Liver (tissue), 8 donors: ENCODE measurements at regions not wholly inside any gene's neighbourhood (a gene's known extent, or its start where the extent isn't known, plus 50 kb on each side); places are given as distances from the start of the nearest gene placed in this dataset.

ENCODE experiments used
- DNase-seq: peaks from one replicate; pipeline ENCODE4 v3.0.0-alpha.2; 2017; ENCODE audit warnings: low spot score
- H3K27ac ChIP-seq, 2 donors: one replicate each; pipeline ENCODE4 v1.7.0; 2013; ENCODE audit warnings: inconsistent platforms in 2 of 2, low read length in 2 of 2, control low read depth in 1 of 2, low read depth in 1 of 2, mild to moderate bottlenecking in 1 of 2
- H3K27me3 ChIP-seq, 4 donors: one replicate each; pipeline versions ENCODE4 v1.6.1 to v1.7.0; 2013; ENCODE audit warnings: low read length in 3 of 4, inconsistent platforms in 1 of 4, mild to moderate bottlenecking in 1 of 4, moderate library complexity in 1 of 4; ENCODE audit not compliant: control insufficient read depth in 4 of 4, insufficient read depth in 4 of 4
- H3K36me3 ChIP-seq, 4 donors: one replicate each; pipeline versions ENCODE4 v1.6.1 to v1.7.0; 2013; ENCODE audit warnings: low read length in 3 of 4, mild to moderate bottlenecking in 3 of 4, low read depth in 1 of 4, moderate library complexity in 1 of 4; ENCODE audit not compliant: control insufficient read depth in 4 of 4, insufficient read depth in 3 of 4
- H3K4me1 ChIP-seq, 4 donors: one replicate each; pipeline versions ENCODE4 v1.6.1 to v1.7.0; 2013; ENCODE audit warnings: low read length in 3 of 4, mild to moderate bottlenecking in 3 of 4, moderate library complexity in 1 of 4; ENCODE audit not compliant: control insufficient read depth in 4 of 4, insufficient read depth in 4 of 4
- H3K4me3 ChIP-seq, 3 donors: one replicate each; pipeline versions ENCODE4 v1.6.1 to v1.7.0; 2013; ENCODE audit warnings: low read length in 3 of 3, control low read depth in 1 of 3, low read depth in 1 of 3, mild to moderate bottlenecking in 1 of 3
- H3K9ac ChIP-seq, 2 donors: one replicate each; pipeline ENCODE4 v1.7.0; 2013; ENCODE audit warnings: low read length in 2 of 2, mild to moderate bottlenecking in 2 of 2, moderate library complexity in 2 of 2, control low read depth in 1 of 2, low read depth in 1 of 2
- H3K9me3 ChIP-seq, 4 donors: one replicate each; pipeline versions ENCODE4 v1.6.1 to v1.7.0; 2013; ENCODE audit warnings: low read length in 3 of 4; ENCODE audit not compliant: control insufficient read depth in 4 of 4
- CTCF ChIP-seq: fragments of 150-350 bp; IDR thresholded peaks from 2 replicates; pipeline ENCODE4 v1.5.1; 2017; ENCODE audit warnings: improper control_type of control experiment, low read depth, low read length; ENCODE audit not compliant: missing input control
- EGR1 ChIP-seq, 2 donors: IDR thresholded peaks; 2 replicates each; pipeline ENCODE4 v1.6.1; 2016 to 2018; ENCODE audit warnings: antibody characterized with exemption in 2 of 2, low read depth in 2 of 2
- FOXA1 ChIP-seq: IDR thresholded peaks from 2 replicates; pipeline ENCODE4 v1.6.1; 2016; ENCODE audit warnings: antibody characterized with exemption
- FOXA2 ChIP-seq: IDR thresholded peaks from 2 replicates; pipeline ENCODE4 v1.6.1; 2016; ENCODE audit warnings: antibody characterized with exemption
- GABPA ChIP-seq, 2 donors: IDR thresholded peaks in 1 of 2; conservative IDR thresholded peaks in 1 of 2; 2 replicates each; pipeline ENCODE4 v1.6.1; 2016; ENCODE audit warnings: antibody characterized with exemption in 2 of 2, mild to moderate bottlenecking in 1 of 2, moderate library complexity in 1 of 2
- HNF4A ChIP-seq, 2 donors: conservative IDR thresholded peaks; 2 replicates each; pipeline ENCODE4 v1.6.1; 2016; ENCODE audit warnings: antibody characterized with exemption in 2 of 2, mild to moderate bottlenecking in 2 of 2
- JUND ChIP-seq, 2 donors: IDR thresholded peaks; 2 replicates each; pipeline ENCODE4 v1.6.1; 2016; ENCODE audit warnings: antibody characterized with exemption in 2 of 2
- MAX ChIP-seq: IDR thresholded peaks from 2 replicates; pipeline ENCODE4 v1.6.1; 2016; ENCODE audit warnings: antibody characterized with exemption
- NR2F2 ChIP-seq: IDR thresholded peaks from 2 replicates; pipeline ENCODE4 v1.6.1; 2016; ENCODE audit warnings: antibody characterized with exemption
- RAD21 ChIP-seq, 2 donors: IDR thresholded peaks; 2 replicates each; pipeline ENCODE4 v1.6.1; 2016; ENCODE audit warnings: antibody characterized with exemption in 2 of 2, mild to moderate bottlenecking in 2 of 2
- RXRA ChIP-seq, 2 donors: IDR thresholded peaks; 2 replicates each; pipeline ENCODE4 v1.6.1; 2017 to 2018; ENCODE audit warnings: antibody characterized with exemption in 2 of 2, mild to moderate bottlenecking in 1 of 2
- SP1 ChIP-seq: IDR thresholded peaks from 2 replicates; pipeline ENCODE4 v1.6.1; 2018; ENCODE audit warnings: antibody characterized with exemption, mild to moderate bottlenecking
- YY1 ChIP-seq: IDR thresholded peaks from 2 replicates; pipeline ENCODE4 v1.6.1; 2016; ENCODE audit warnings: antibody characterized with exemption, mild to moderate bottlenecking
- WGBS: extraction: QIAGEN DNeasy Blood & Tissue Kit; methylation state at CpG from one replicate; pipeline ENCODE4 v1.1.7; 2013; 5-methylcytosine and 5-hydroxymethylcytosine counted together
- TF ChIP-seq, protein P1 (sequence below): IDR thresholded peaks from 2 replicates; pipeline ENCODE4 v1.6.1; 2016; ENCODE audit warnings: antibody characterized with exemption
- TF ChIP-seq, protein P2 (sequence below): IDR thresholded peaks from 2 replicates; pipeline ENCODE4 v1.6.1; 2016; ENCODE audit warnings: antibody characterized with exemption
- donor health status: healthy.
- donor health status: healthy.
- donor health status: healthy.
- donor health status: healthy.
- donor health status: healthy.

- TF ChIP-seq RXRA (IDR thresholded peaks at IDR 0.05), result no peak
- TF ChIP-seq EGR1 (IDR thresholded peaks at IDR 0.05; ENCODE audit: low read depth in 2 of 2), result no peak
- TF ChIP-seq, protein P1, sequence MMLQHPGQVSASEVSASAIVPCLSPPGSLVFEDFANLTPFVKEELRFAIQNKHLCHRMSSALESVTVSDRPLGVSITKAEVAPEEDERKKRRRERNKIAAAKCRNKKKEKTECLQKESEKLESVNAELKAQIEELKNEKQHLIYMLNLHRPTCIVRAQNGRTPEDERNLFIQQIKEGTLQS, result no peak
- TF ChIP-seq NR2F2, result no peak
- TF ChIP-seq YY1, result no peak
- TF ChIP-seq JUND (IDR thresholded peaks at IDR 0.05), result no peak
- TF ChIP-seq SP1, result no peak
- no peak for TF ChIP-seq RAD21 (IDR thresholded peaks at IDR 0.05)
- no peak for TF ChIP-seq CTCF
- TF ChIP-seq GABPA (IDR thresholded peaks at IDR 0.05 in 1 of 2, conservative IDR thresholded peaks at IDR 0.05 in 1 of 2), result no peak
- TF ChIP-seq HNF4A (conservative IDR thresholded peaks at IDR 0.05), result no peak
- Histone ChIP-seq H3K9me3 (no peaks in the 10 kb centered on the region), H3K4me1 (no peaks in the 10 kb centered on the region), H3K4me3 (no peak overlapping the region), H3K9ac (no peak overlapping the region), H3K36me3 (no peaks in the 10 kb centered on the region), H3K27me3 (no peaks in the 10 kb centered on the region), H3K27ac (no peak overlapping the region)
- whole genome bisulfite sequencing, result 90% methylated on average over 5 of the region's 5 CpGs
- no peak for DNase-seq
Observed at GRCh38 chr9:78835928-78836450, 539.1 kb downstream of the PSAT1 start.

DNA sequence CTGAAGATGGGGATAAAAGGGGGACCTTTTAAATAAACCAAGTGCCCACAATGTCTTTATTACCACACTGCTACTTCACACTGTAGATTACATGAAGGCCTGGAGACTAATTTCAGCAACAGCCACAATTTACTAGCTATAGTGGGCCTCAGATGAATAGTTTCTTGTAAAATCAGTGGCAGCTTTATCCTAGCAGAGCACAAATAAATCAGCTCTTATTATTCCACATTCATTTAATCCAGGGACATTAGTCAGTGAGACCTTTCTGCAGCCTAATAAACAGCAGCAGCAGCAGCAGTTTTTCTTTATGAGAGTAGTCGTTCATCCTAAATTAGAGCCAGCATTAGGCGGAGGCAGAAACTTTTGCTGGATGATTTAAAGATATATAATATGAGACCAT, 542.3 kb downstream of the PSAT1 start:
- Histone ChIP-seq H3K27me3 (no peaks in the 10 kb centered on the region), H3K4me1 (no peaks in the 10 kb centered on the region), H3K27ac (no peak overlapping the region), H3K9me3 (peaks cover 0 to 2% (median 0%) of the 10 kb centered on the region in 4 donors), H3K36me3 (no peaks in the 10 kb centered on the region), H3K9ac (no peak overlapping the region), H3K4me3 (no peak overlapping the region)
- TF ChIP-seq EGR1 (IDR thresholded peaks at IDR 0.05; ENCODE audit: low read depth in 2 of 2) (no peak), RAD21 (IDR thresholded peaks at IDR 0.05) (no peak), SP1 (no peak), MAX (no peak), HNF4A (conservative IDR thresholded peaks at IDR 0.05) (no peak), GABPA (IDR thresholded peaks at IDR 0.05 in 1 of 2, conservative IDR thresholded peaks at IDR 0.05 in 1 of 2) (no peak), FOXA1 (no peak), FOXA2 (no peak), RXRA (IDR thresholded peaks at IDR 0.05) (no peak), NR2F2 (no peak), CTCF (no peak), JUND (IDR thresholded peaks at IDR 0.05) (no peak)
- TF ChIP-seq, protein P2, sequence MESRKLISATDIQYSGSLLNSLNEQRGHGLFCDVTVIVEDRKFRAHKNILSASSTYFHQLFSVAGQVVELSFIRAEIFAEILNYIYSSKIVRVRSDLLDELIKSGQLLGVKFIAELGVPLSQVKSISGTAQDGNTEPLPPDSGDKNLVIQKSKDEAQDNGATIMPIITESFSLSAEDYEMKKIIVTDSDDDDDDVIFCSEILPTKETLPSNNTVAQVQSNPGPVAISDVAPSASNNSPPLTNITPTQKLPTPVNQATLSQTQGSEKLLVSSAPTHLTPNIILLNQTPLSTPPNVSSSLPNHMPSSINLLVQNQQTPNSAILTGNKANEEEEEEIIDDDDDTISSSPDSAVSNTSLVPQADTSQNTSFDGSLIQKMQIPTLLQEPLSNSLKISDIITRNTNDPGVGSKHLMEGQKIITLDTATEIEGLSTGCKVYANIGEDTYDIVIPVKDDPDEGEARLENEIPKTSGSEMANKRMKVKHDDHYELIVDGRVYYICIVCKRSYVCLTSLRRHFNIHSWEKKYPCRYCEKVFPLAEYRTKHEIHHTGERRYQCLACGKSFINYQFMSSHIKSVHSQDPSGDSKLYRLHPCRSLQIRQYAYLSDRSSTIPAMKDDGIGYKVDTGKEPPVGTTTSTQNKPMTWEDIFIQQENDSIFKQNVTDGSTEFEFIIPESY, result no peak
- TF ChIP-seq, protein P1, result no peak
- DNase-seq, result no peak
- WGBS, result 88% methylated on average over 2 of the region's 2 CpGs
